IMR-90 (cell line): ENCODE measurements at regions not wholly inside any gene's neighbourhood (a gene's known extent, or its start where the extent isn't known, plus 50 kb on each side); places are given as distances from the start of the nearest gene placed in this dataset.

ENCODE experiments used
- ATAC-seq: fragments of 200-7000 bp; cut with Tn5 transposase; 2 replicates; pipeline ENCODE4 v1.9.1; 2020; ENCODE audit warnings: low read depth, mild to moderate bottlenecking, moderate library complexity
- BruUV-seq: library from RNA; stranded (reverse); fragments of 400-500 nt; replicated peaks from 2 replicates; lab custom pipeline; 2021; lab: Mats Ljungman, UMichigan
- CTCF ChIA-PET: fragments of 300-600 bp; formaldehyde crosslinking; extraction: SDS; loops from one replicate; lab custom pipeline; 2021; ENCODE audit warnings: antibody characterized with exemption; lab: Yijun Ruan, JAX
- POLR2A ChIA-PET: fragments of 300-600 bp; sonication (Branson Sonifier 250); formaldehyde crosslinking; loops from one replicate; lab custom pipeline; 2022; ENCODE audit warnings: antibody characterized with exemption; ENCODE audit not compliant: unreplicated experiment; lab: Charles Lee
- DNase-seq: peaks from one replicate; pipeline ENCODE4 v3.0.0; 2013
- H2AFZ ChIP-seq: replicated peaks from 2 replicates; pipeline ENCODE3; 2013; ENCODE audit warnings: low read length, mild to moderate bottlenecking; ENCODE audit not compliant: poor library complexity
- H2AK5ac ChIP-seq: 2 replicates; pipeline ENCODE4 v1.6.1; 2013; ENCODE audit warnings: low read depth, low read length, inconsistent platforms
- H2AK9ac ChIP-seq: replicated peaks from 2 replicates; pipeline ENCODE3; 2013; ENCODE audit warnings: mild to moderate bottlenecking, low read depth, low read length, moderate library complexity; ENCODE audit not compliant: poor library complexity
- H2BK120ac ChIP-seq: 2 replicates; pipeline ENCODE4 v1.6.1; 2013; ENCODE audit warnings: low read depth, low read length, inconsistent platforms
- H2BK15ac ChIP-seq: 3 replicates; pipeline ENCODE4 v1.6.1; 2013; ENCODE audit warnings: low read depth, low read length, inconsistent platforms
- H2BK20ac ChIP-seq: 2 replicates; pipeline ENCODE4 v1.6.1; 2013; ENCODE audit warnings: low read depth, mild to moderate bottlenecking, inconsistent platforms, low read length, moderate library complexity
- H2BK5ac ChIP-seq: 2 replicates; pipeline ENCODE4 v1.6.1; 2013; ENCODE audit warnings: mild to moderate bottlenecking, low read depth, low read length, inconsistent platforms; ENCODE audit not compliant: poor library complexity, severe bottlenecking
- H3K14ac ChIP-seq: replicated peaks from 2 replicates; pipeline ENCODE4 v1.6.1; 2013; ENCODE audit warnings: low read depth, low read length, inconsistent platforms
- H3K18ac ChIP-seq: 2 replicates; pipeline ENCODE4 v1.6.1; 2013; ENCODE audit warnings: low read depth, low read length, control low read depth
- H3K23ac ChIP-seq: 2 replicates; pipeline ENCODE4 v1.6.1; 2013; ENCODE audit warnings: low read depth, low read length, inconsistent platforms
- H3K27ac ChIP-seq: 2 replicates; pipeline ENCODE4 v1.5.1; 2013; ENCODE audit warnings: mild to moderate bottlenecking, control low read depth, low read length; ENCODE audit not compliant: insufficient read depth
- H3K27me3 ChIP-seq: 2 replicates; pipeline ENCODE4 v1.6.1; 2013; ENCODE audit warnings: low read length; ENCODE audit not compliant: control insufficient read depth, insufficient read depth
- H3K36me3 ChIP-seq: 2 replicates; pipeline ENCODE4 v1.6.1; 2013; ENCODE audit warnings: low read length, mixed read lengths; ENCODE audit not compliant: control insufficient read depth, insufficient read depth
- H3K4ac ChIP-seq: 2 replicates; pipeline ENCODE4 v1.6.1; 2013; ENCODE audit warnings: low read depth, low read length, inconsistent platforms
- H3K4me1 ChIP-seq: 2 replicates; pipeline ENCODE4 v1.6.1; 2013; ENCODE audit warnings: low read length, mixed read lengths; ENCODE audit not compliant: control insufficient read depth, insufficient read depth
- H3K4me2 ChIP-seq: 2 replicates; pipeline ENCODE4 v1.6.1; 2013; ENCODE audit warnings: low read depth, mild to moderate bottlenecking, control low read depth, low read length, moderate library complexity
- H3K4me3 ChIP-seq: 2 replicates; pipeline ENCODE4 v1.5.1; 2013; ENCODE audit warnings: low read depth, mild to moderate bottlenecking, control low read depth, low read length, moderate library complexity; ENCODE audit not compliant: insufficient read depth
- H3K56ac ChIP-seq: 2 replicates; pipeline ENCODE4 v1.6.1; 2013; ENCODE audit warnings: low read length, inconsistent platforms; ENCODE audit not compliant: insufficient read depth; ENCODE audit errors: extremely low read depth
- H3K79me1 ChIP-seq, 2 experiments: 2 replicates each; pipeline ENCODE4 v1.6.1; 2013; ENCODE audit warnings: low read length in 2 of 2, inconsistent platforms in 1 of 2, low read depth in 1 of 2
- H3K9ac ChIP-seq: 2 replicates; pipeline ENCODE4 v1.6.1; 2013; ENCODE audit warnings: low read depth, low read length, control low read depth
- H3K9me1 ChIP-seq: 2 replicates; pipeline ENCODE4 v1.6.1; 2013; ENCODE audit warnings: low read length, inconsistent platforms; ENCODE audit not compliant: insufficient read depth
- H3K9me3 ChIP-seq: 2 replicates; pipeline ENCODE4 v1.6.1; 2013; ENCODE audit warnings: low read length; ENCODE audit not compliant: control insufficient read depth, insufficient read depth
- H4K20me1 ChIP-seq: 2 replicates; pipeline ENCODE4 v1.6.1; 2013; ENCODE audit warnings: low read length, inconsistent platforms; ENCODE audit not compliant: insufficient read depth
- H4K5ac ChIP-seq: 2 replicates; pipeline ENCODE4 v1.6.1; 2013; ENCODE audit warnings: mild to moderate bottlenecking, low read depth, low read length, control low read depth
- H4K8ac ChIP-seq, 2 experiments: 2 replicates each; pipeline ENCODE4 v1.6.1; 2013; ENCODE audit warnings: low read depth in 2 of 2, low read length in 2 of 2, control low read depth in 1 of 2, inconsistent platforms in 1 of 2
- H4K91ac ChIP-seq: 2 replicates; pipeline ENCODE4 v1.6.1; 2013; ENCODE audit warnings: low read depth, low read length, inconsistent platforms; ENCODE audit not compliant: insufficient read depth
- CEBPB ChIP-seq: IDR thresholded peaks from 2 replicates; pipeline ENCODE4 v1.6.1; 2012; ENCODE audit warnings: low read depth, low read length, improper control_type of control experiment
- MAFK ChIP-seq: IDR thresholded peaks from 2 replicates; pipeline ENCODE4 v1.6.1; 2012; ENCODE audit warnings: low read depth, low read length, improper control_type of control experiment
- MAZ ChIP-seq: IDR thresholded peaks from 2 replicates; pipeline ENCODE4 v1.6.1; 2012; ENCODE audit warnings: low read depth, mild to moderate bottlenecking, low read length, improper control_type of control experiment, moderate library complexity, borderline replicate concordance
- MXI1 ChIP-seq: IDR thresholded peaks from 2 replicates; pipeline ENCODE4 v1.6.1; 2012; ENCODE audit warnings: low read depth, mild to moderate bottlenecking, low read length, moderate library complexity, borderline replicate concordance
- NFE2L2 ChIP-seq: fragments of 150-350 bp; IDR thresholded peaks from 2 replicates; pipeline ENCODE4 v1.6.1; 2016; ENCODE audit warnings: low read depth, mild to moderate bottlenecking, low read length
- RCOR1 ChIP-seq: IDR thresholded peaks from 2 replicates; pipeline ENCODE4 v1.6.1; 2012; ENCODE audit warnings: mild to moderate bottlenecking, low read length, improper control_type of control experiment; ENCODE audit not compliant: insufficient replicate concordance
- WGBS, 2 experiments: methylation state at CpG; one replicate each; pipeline versions ENCODE4 v1.1.5 to v1.1.7; 2013; ENCODE audit warnings: missing lambda C conversion rate in 2 of 2; ENCODE audit not compliant: insufficient read length in 1 of 2; ENCODE audit errors: extremely low coverage in 2 of 2; 5-methylcytosine and 5-hydroxymethylcytosine counted together
- dilution Hi-C: fragments of 300-500 bp; cut with HindIII; formaldehyde crosslinking; loops from one replicate; pipeline ENCODE4 v1.14.3; 2018; ENCODE audit warnings: low sequenced_read_pairs; ENCODE audit not compliant: unreplicated experiment
- in situ Hi-C: fragments of 300-500 bp; cut with MboI; formaldehyde crosslinking; loops from 3 replicates; pipeline ENCODE4 v1.14.3; 2019; ENCODE audit warnings: low sequenced_read_pairs, inconsistent platforms, mixed read lengths
- intact Hi-C: fragments of 100-400 bp; cut with micrococcal nuclease; formaldehyde crosslinking; loops from 2 replicates; pipeline ENCODE4 v1.10.0; 2022
- TF ChIP-seq, protein P1 (sequence below): fragments of 150-350 bp; IDR thresholded peaks from 2 replicates; pipeline ENCODE4 v1.6.1; 2016; ENCODE audit warnings: low read depth, mild to moderate bottlenecking, low read length, moderate library complexity, borderline replicate concordance

DNA sequence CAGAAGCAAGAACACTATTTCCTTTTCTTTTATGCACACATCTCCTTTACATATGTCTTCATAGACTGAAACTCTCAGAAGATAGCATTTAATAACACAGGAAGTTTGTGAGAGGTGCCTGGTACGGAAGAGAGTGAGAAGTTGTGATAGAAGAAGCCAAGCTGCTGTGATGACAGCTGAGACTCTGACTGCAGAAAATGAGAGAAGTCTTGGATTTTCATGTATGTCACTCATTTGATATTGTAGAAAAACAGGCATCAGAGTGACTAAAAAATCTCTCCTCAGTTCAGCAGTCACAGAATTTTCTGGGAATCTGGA is 154.9 kb upstream of the BMP2 start:
- no peak overlapping the region for H2AK9ac ChIP-seq
- H3K18ac ChIP-seq = no peak overlapping the region
- peaks cover 4% of the 10 kb centered on the region for H3K27me3 ChIP-seq
- H3K4ac ChIP-seq = no peak overlapping the region
- H2AFZ ChIP-seq = no peak overlapping the region
- ATAC-seq = no peak
- ChIA-PET CTCF (no interaction called here), POLR2A (no interaction called here)
- no peaks in the 10 kb centered on the region for H3K4me1 ChIP-seq
- TF ChIP-seq CEBPB = no peak
- TF ChIP-seq MAZ = no peak
- TF ChIP-seq, protein P1, sequence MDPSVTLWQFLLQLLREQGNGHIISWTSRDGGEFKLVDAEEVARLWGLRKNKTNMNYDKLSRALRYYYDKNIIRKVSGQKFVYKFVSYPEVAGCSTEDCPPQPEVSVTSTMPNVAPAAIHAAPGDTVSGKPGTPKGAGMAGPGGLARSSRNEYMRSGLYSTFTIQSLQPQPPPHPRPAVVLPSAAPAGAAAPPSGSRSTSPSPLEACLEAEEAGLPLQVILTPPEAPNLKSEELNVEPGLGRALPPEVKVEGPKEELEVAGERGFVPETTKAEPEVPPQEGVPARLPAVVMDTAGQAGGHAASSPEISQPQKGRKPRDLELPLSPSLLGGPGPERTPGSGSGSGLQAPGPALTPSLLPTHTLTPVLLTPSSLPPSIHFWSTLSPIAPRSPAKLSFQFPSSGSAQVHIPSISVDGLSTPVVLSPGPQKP = no peak
- no peak for TF ChIP-seq MAFK
- TF ChIP-seq MXI1 = no peak
- no peak for TF ChIP-seq RCOR1
- no peak for TF ChIP-seq NFE2L2
- H3K9me3 ChIP-seq = no peaks in the 10 kb centered on the region
- no peak overlapping the region for H3K9ac ChIP-seq
- no TSS peak for BruUV-seq
- H3K79me1 ChIP-seq = no peaks in the 10 kb centered on the region
- H3K14ac ChIP-seq = no peak overlapping the region
- H3K4me3 ChIP-seq = no peak overlapping the region
- H2AK5ac ChIP-seq = no peak overlapping the region
- DNase-seq = no peak
- no peak overlapping the region for H2BK5ac ChIP-seq
- H3K56ac ChIP-seq = no peak overlapping the region
- H3K27ac ChIP-seq = no peak overlapping the region
- dilution Hi-C loops = no loop called here
- H3K23ac ChIP-seq = no peak overlapping the region
- no peaks in the 10 kb centered on the region for H3K9me1 ChIP-seq
- no peak overlapping the region for H4K91ac ChIP-seq
- H4K5ac ChIP-seq = no peak overlapping the region
- no peaks in the 10 kb centered on the region for H4K20me1 ChIP-seq
- no peak overlapping the region for H3K4me2 ChIP-seq
- no CpG with 5 or more reads among the region's 1 CpG for WGBS, 2 experiments
- no peak overlapping the region for H2BK20ac ChIP-seq
- intact Hi-C loops = no loop called here
- no peak overlapping the region for H2BK120ac ChIP-seq
- H3K36me3 ChIP-seq = no peaks in the 10 kb centered on the region
- H2BK15ac ChIP-seq = no peak overlapping the region
- in situ Hi-C loops = no loop called here
- H4K8ac ChIP-seq = no peak overlapping the region
